ENCODE measurements at regions not wholly inside any gene's neighbourhood (a gene's known extent, or its start where the extent isn't known, plus 50 kb on each side); places are given as distances from the start of the nearest gene placed in this dataset.

DNA sequence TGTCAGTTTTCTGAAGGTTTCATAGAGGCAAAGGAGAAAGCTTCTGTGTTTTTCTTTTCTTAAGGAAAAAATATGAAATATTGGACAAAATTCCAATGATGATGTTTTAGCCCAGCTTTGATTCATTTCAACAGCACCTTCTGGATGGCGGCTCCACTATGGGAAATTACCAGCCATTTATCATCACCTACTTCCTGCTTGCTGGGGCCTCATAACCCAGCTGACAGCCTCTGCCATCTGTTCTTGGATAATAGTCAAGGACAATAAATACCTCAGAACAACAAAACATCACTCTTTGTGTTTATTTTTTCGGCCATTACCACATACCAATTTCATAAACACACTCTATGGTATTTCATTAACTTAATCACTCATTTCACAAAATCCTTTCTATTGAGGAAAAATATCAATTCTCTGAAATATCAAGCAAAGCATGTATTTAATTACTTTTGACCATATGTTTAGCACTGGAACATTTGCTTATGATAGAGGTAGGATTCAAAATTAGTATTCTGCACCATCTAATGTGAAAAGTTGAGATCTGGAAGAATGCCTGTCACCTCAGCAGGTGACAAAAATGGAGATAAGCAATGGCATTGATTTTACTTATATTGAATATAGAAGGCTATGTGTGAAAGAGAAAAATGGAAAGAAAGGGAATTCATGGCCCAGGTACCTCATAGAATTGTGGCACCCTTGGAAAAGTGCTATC, 629.7 kb downstream of the LIG4 start:
- ChIA-PET CTCF (no interaction called here), POLR2A (no interaction called here)
- no peak overlapping the region for H3K4me3 Mint-ChIP-seq
- H3K36me3 ChIP-seq (ENCODE audit: insufficient read depth, low read length), result no peaks in the 10 kb centered on the region
- no peak overlapping the region for H3K27ac ChIP-seq (ENCODE audit: low read depth in 1 of 2, low read length in 2 of 2)
- TF ChIP-seq, protein P1, sequence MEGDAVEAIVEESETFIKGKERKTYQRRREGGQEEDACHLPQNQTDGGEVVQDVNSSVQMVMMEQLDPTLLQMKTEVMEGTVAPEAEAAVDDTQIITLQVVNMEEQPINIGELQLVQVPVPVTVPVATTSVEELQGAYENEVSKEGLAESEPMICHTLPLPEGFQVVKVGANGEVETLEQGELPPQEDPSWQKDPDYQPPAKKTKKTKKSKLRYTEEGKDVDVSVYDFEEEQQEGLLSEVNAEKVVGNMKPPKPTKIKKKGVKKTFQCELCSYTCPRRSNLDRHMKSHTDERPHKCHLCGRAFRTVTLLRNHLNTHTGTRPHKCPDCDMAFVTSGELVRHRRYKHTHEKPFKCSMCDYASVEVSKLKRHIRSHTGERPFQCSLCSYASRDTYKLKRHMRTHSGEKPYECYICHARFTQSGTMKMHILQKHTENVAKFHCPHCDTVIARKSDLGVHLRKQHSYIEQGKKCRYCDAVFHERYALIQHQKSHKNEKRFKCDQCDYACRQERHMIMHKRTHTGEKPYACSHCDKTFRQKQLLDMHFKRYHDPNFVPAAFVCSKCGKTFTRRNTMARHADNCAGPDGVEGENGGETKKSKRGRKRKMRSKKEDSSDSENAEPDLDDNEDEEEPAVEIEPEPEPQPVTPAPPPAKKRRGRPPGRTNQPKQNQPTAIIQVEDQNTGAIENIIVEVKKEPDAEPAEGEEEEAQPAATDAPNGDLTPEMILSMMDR (IDR thresholded peaks at IDR 0.05), result no peak
- H3K9me3 Mint-ChIP-seq, result no peaks in the 10 kb centered on the region
- no peak overlapping the region for H3K27ac Mint-ChIP-seq
- no peaks in the 10 kb centered on the region for H3K36me3 Mint-ChIP-seq (ENCODE audit: low read depth)
- no peak for ATAC-seq (ENCODE audit: poor library complexity)
- no peaks in the 10 kb centered on the region for H3K4me1 ChIP-seq (ENCODE audit: insufficient read depth, low read length)
- H3K27me3 Mint-ChIP-seq, result no peaks in the 10 kb centered on the region
- intact Hi-C loops (cut with DNase I, micrococcal nuclease), result no loop called here
- no peaks in the 10 kb centered on the region for H3K9me3 ChIP-seq (ENCODE audit: control insufficient read depth in 1 of 2, insufficient read depth in 1 of 2, low read length in 2 of 2)
- H3K4me3 ChIP-seq (ENCODE audit: low read length), result no peak overlapping the region
- H3K27me3 ChIP-seq (ENCODE audit: control insufficient read depth in 1 of 2, insufficient read depth in 2 of 2, low read length in 2 of 2), result no peaks in the 10 kb centered on the region
- DNase-seq, result no peak
- H3K4me1 Mint-ChIP-seq (ENCODE audit: low read depth), result no peaks in the 10 kb centered on the region

DNA sequence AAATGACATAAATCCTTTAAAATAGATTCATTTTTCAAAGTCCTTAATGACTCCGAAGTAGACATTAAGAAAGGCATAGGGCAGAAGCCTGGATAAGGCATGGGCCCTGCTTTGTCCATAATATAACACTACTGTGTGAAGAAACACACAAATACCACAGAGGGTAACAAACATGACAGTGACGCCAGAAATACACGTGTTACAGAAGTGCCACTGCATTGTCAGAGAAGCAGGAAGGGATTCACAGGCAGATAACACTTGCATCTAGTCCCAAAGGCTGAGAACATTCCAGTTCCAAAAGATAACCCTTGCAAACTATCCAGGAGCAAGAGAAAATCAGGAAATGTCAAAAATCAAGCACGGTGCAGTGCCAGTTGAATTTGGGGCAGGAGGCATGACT, 633.2 kb downstream of the LIG4 start:
- ATAC-seq (ENCODE audit: poor library complexity), result no peak
- Mint-ChIP-seq H3K4me1 (ENCODE audit: low read depth) (no peaks in the 10 kb centered on the region), H3K4me3 (no peak overlapping the region), H3K27me3 (no peaks in the 10 kb centered on the region), H3K27ac (no peak overlapping the region), H3K9me3 (peaks cover 12% of the 10 kb centered on the region), H3K36me3 (ENCODE audit: low read depth) (no peaks in the 10 kb centered on the region)
- no peak for DNase-seq
- no peak overlapping the region for H3K27ac ChIP-seq (ENCODE audit: low read depth in 1 of 2, low read length in 2 of 2)
- H3K9me3 ChIP-seq (ENCODE audit: control insufficient read depth in 1 of 2, insufficient read depth in 1 of 2, low read length in 2 of 2), result no peaks in the 10 kb centered on the region
- H3K27me3 ChIP-seq (ENCODE audit: control insufficient read depth in 1 of 2, insufficient read depth in 2 of 2, low read length in 2 of 2), result no peaks in the 10 kb centered on the region
- no peaks in the 10 kb centered on the region for H3K4me1 ChIP-seq (ENCODE audit: insufficient read depth, low read length)
- TF ChIP-seq, protein P1 (IDR thresholded peaks at IDR 0.05), result no peak
- intact Hi-C loops (cut with DNase I, micrococcal nuclease), result no loop called here
- H3K4me3 ChIP-seq (ENCODE audit: low read length), result no peak overlapping the region
- no peaks in the 10 kb centered on the region for H3K36me3 ChIP-seq (ENCODE audit: insufficient read depth, low read length)
- ChIA-PET CTCF (no interaction called here), POLR2A (no interaction called here)

DNA sequence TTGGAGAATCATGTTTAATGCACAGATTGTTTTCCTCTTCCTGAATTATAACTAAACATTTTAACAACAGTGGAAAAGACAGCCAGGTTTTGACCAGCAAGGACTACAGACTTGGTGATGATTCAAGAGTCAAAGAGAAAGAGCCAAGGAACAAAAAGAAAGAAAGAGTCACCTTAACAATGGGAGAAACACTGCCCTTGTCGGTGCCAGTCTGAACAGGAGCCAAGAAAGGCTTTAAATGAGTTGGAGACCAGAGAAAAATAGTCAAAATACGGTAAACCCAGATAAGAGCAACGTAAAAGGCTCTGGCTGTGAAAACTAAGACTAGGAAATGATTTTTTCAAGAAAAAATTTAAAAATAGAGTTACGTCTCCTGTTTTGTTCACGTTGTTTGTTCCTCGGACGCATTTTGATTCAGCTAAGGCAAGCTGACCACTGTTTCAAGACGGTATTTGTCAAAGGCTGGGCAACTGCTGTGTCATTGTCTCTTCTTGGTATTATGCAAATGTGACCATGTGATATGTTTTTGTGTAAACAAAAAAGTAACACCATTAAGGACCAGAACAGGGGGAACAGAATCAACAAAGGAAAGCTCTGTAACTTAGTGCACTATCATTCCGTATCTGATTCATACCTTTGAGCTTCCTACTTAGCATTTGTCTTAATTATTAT, 634.5 kb downstream of the LIG4 start:
- Histone ChIP-seq H3K27me3 (ENCODE audit: control insufficient read depth in 1 of 2, insufficient read depth in 2 of 2, low read length in 2 of 2) (no peaks in the 10 kb centered on the region), H3K9me3 (ENCODE audit: control insufficient read depth in 1 of 2, insufficient read depth in 1 of 2, low read length in 2 of 2) (no peaks in the 10 kb centered on the region), H3K27ac (ENCODE audit: low read depth in 1 of 2, low read length in 2 of 2) (no peak overlapping the region), H3K4me1 (ENCODE audit: insufficient read depth, low read length) (no peaks in the 10 kb centered on the region), H3K4me3 (ENCODE audit: low read length) (no peak overlapping the region), H3K36me3 (ENCODE audit: insufficient read depth, low read length) (no peaks in the 10 kb centered on the region)
- Mint-ChIP-seq H3K9me3 (peaks cover 16% of the 10 kb centered on the region), H3K4me3 (no peak overlapping the region), H3K36me3 (ENCODE audit: low read depth) (no peaks in the 10 kb centered on the region), H3K4me1 (ENCODE audit: low read depth) (no peaks in the 10 kb centered on the region), H3K27me3 (no peaks in the 10 kb centered on the region), H3K27ac (no peak overlapping the region)
- TF ChIP-seq, protein P1 (IDR thresholded peaks at IDR 0.05), result no peak
- no peak for DNase-seq
- ATAC-seq (ENCODE audit: poor library complexity), result no peak
- CTCF ChIA-PET, result no interaction called here
- POLR2A ChIA-PET, result no interaction called here
- intact Hi-C loops (cut with DNase I, micrococcal nuclease), result no loop called here

Data from CD4-positive, alpha-beta T cell (primary cell).